Fibroblast of mammary gland (primary cell): ENCODE measurements at regions not wholly inside any gene's neighbourhood (a gene's known extent, or its start where the extent isn't known, plus 50 kb on each side); places are given as distances from the start of the nearest gene placed in this dataset.
A peak's percentile ranks its signal among the peaks of the same experiment; 100 is the strongest.

Experiments used
- DNase-seq: peaks from one replicate; pipeline ENCODE4 v3.0.0-alpha.2; 2010; ENCODE audit warnings: low read depth
- H3K4me3 ChIP-seq: 2 replicates; pipeline ENCODE4 v1.5.1; 2011; ENCODE audit warnings: low read depth, mild to moderate bottlenecking, low read length, moderate library complexity; ENCODE audit not compliant: control insufficient read depth
- CTCF ChIP-seq: conservative IDR thresholded peaks from 2 replicates; pipeline ENCODE4 v1.5.1; 2011; ENCODE audit warnings: low read depth, low read length, inconsistent platforms; ENCODE audit not compliant: control insufficient read depth, insufficient read depth

GRCh38 chr11:19511413-19512183, 201.0 kb upstream of the NAV2 start:
- peak; percentile 71 for DNase-seq
- no peak for TF ChIP-seq CTCF
- no peak overlapping the region for H3K4me3 ChIP-seq

- no peak overlapping the region for H3K4me3 ChIP-seq
- TF ChIP-seq CTCF, result no peak
- peak; percentile 33 for DNase-seq
Measured at GRCh38 chr11:19511066-19511412, 201.6 kb upstream of the NAV2 start.

- H3K4me3 ChIP-seq, result no peak overlapping the region
- no peak for TF ChIP-seq CTCF
- no peak for DNase-seq
Measured at GRCh38 chr11:19510468-19510867, 202.2 kb upstream of the NAV2 start.

- no peak for DNase-seq
- H3K4me3 ChIP-seq, result no peak overlapping the region
- TF ChIP-seq CTCF, result no peak
Measured at GRCh38 chr11:19509215-19509614, 203.4 kb upstream of the NAV2 start.

- no peak for TF ChIP-seq CTCF
- peak; percentile 85 for DNase-seq
- no peak overlapping the region for H3K4me3 ChIP-seq
Measured at GRCh38 chr11:19508165-19508564, 204.5 kb upstream of the NAV2 start.

GRCh38 chr11:19506816-19507486, 205.7 kb upstream of the NAV2 start:
- no peak for TF ChIP-seq CTCF
- H3K4me3 ChIP-seq, result no peak overlapping the region
- DNase-seq, result no peak
